AG04449 (cell line): ENCODE measurements at regions not wholly inside any gene's neighbourhood (a gene's known extent, or its start where the extent isn't known, plus 50 kb on each side); places are given as distances from the start of the nearest gene placed in this dataset.

Experiments
- CTCF ChIA-PET: fragments of 350-600 bp; formaldehyde crosslinking; extraction: SDS; loops from one replicate; lab custom pipeline; 2021; ENCODE audit warnings: antibody characterized with exemption; lab: Yijun Ruan, JAX
- POLR2A ChIA-PET: fragments of 400-600, 350-600 bp; formaldehyde crosslinking; extraction: SDS; loops from one replicate; lab custom pipeline; 2020; ENCODE audit warnings: antibody characterized with exemption, inconsistent platforms; lab: Yijun Ruan, JAX
- DNase-seq: peaks from one replicate; pipeline ENCODE4 v3.0.0-alpha.2; 2010; ENCODE audit warnings: low read depth, low spot score
- H3K4me3 ChIP-seq: 2 replicates; pipeline ENCODE4 v1.5.1; 2011; ENCODE audit warnings: low read depth, mild to moderate bottlenecking, control low read depth, low read length
- TF ChIP-seq, protein P1 (sequence below): IDR thresholded peaks from one replicate; pipeline ENCODE4 v1.5.1; 2011; ENCODE audit warnings: mild to moderate bottlenecking, moderate library complexity, low read length, control low read depth, inconsistent platforms; ENCODE audit not compliant: insufficient read depth; ENCODE audit errors: missing control alignments

DNA sequence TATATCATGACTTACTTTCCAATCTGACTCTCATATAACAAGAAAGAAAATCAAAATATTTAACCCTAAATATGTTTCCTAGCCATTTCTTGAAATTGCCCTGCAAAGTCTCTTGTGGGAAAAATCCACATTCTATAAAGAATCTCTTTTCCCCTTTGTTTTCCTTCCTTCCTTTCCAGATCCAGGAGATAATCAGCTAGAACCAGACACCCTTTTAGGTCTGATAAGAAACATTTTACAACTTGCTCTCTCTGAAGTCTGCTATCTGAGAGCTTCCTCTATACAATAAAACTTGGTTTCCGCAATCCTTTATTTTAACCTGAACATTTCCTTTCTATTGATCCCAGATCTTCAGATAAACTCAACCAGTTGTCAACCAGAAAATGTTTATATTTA, 100.5 kb upstream of the RNU6-1 start:
- ChIA-PET POLR2A (no interaction called here), CTCF (no interaction called here)
- no peak overlapping the region for H3K4me3 ChIP-seq
- TF ChIP-seq, protein P1, sequence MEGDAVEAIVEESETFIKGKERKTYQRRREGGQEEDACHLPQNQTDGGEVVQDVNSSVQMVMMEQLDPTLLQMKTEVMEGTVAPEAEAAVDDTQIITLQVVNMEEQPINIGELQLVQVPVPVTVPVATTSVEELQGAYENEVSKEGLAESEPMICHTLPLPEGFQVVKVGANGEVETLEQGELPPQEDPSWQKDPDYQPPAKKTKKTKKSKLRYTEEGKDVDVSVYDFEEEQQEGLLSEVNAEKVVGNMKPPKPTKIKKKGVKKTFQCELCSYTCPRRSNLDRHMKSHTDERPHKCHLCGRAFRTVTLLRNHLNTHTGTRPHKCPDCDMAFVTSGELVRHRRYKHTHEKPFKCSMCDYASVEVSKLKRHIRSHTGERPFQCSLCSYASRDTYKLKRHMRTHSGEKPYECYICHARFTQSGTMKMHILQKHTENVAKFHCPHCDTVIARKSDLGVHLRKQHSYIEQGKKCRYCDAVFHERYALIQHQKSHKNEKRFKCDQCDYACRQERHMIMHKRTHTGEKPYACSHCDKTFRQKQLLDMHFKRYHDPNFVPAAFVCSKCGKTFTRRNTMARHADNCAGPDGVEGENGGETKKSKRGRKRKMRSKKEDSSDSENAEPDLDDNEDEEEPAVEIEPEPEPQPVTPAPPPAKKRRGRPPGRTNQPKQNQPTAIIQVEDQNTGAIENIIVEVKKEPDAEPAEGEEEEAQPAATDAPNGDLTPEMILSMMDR: no peak
- DNase-seq: no peak

GRCh38 chr15:67941648-67942310, 101.9 kb upstream of the RNU6-1 start:
- no peak overlapping the region for H3K4me3 ChIP-seq
- CTCF ChIA-PET: no interaction called here
- POLR2A ChIA-PET: no interaction called here
- TF ChIP-seq, protein P1: no peak
- DNase-seq: no peak

DNA sequence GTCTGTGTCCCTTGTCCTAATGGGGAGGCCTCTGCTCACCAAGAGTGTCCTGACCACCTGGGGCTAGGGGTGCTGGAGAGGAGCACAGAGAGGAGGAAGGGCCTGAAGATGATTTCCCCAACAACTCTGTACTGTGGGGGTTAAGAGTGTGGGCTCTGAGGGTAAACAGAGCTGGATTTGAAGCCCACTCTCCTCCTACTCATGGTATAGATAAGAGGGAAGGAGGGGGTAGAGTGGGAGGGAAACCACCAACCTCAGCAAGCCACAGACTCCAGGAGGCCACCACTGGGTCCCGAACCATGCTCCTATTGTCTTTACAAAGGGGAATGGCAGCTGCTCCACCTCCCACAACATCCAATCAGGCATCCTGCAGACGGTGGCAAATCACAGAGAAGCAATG, 103.6 kb upstream of the RNU6-1 start:
- POLR2A ChIA-PET: no interaction called here
- TF ChIP-seq, protein P1: no peak
- no peak overlapping the region for H3K4me3 ChIP-seq
- DNase-seq: no peak
- CTCF ChIA-PET: no interaction called here

DNA sequence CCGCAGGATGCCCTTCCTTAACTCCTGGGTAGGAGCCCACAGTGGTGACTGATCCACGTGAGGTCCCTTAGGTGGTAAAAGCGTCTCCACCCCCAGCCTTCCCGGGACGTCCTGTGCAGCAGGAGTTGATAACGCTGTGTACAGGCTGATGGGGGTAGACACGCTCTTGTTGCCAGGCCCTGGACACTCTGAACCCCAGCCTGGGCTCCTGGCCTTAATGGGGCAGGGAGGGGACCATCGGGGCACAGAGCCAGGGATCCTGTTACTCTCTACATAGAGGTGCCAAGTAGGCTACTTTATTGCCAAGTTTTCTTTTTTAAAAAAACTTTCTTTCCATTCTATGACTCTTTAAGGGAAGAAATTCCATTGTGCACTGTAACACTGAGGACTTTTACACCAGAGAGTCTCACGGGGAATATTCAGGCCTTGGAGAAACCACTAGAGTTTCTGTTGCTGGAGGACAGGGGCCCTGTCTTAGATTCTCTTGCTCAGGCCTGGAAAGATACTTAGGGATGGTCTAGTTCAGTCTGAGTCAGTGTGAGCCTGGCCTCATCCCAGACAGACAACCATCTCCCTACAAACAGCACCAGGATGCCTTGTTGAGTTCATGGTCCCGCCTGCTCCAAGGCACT, 104.3 kb upstream of the RNU6-1 start:
- no peak overlapping the region for H3K4me3 ChIP-seq
- TF ChIP-seq, protein P1: no peak
- no peak for DNase-seq
- POLR2A ChIA-PET: no interaction called here
- CTCF ChIA-PET: no interaction called here

- ChIA-PET POLR2A (no interaction called here), CTCF (no interaction called here)
- TF ChIP-seq, protein P1: no peak
- no peak for DNase-seq
- H3K4me3 ChIP-seq: no peak overlapping the region
Measured at GRCh38 chr15:67945131-67945530, 105.3 kb upstream of the RNU6-1 start.

DNA sequence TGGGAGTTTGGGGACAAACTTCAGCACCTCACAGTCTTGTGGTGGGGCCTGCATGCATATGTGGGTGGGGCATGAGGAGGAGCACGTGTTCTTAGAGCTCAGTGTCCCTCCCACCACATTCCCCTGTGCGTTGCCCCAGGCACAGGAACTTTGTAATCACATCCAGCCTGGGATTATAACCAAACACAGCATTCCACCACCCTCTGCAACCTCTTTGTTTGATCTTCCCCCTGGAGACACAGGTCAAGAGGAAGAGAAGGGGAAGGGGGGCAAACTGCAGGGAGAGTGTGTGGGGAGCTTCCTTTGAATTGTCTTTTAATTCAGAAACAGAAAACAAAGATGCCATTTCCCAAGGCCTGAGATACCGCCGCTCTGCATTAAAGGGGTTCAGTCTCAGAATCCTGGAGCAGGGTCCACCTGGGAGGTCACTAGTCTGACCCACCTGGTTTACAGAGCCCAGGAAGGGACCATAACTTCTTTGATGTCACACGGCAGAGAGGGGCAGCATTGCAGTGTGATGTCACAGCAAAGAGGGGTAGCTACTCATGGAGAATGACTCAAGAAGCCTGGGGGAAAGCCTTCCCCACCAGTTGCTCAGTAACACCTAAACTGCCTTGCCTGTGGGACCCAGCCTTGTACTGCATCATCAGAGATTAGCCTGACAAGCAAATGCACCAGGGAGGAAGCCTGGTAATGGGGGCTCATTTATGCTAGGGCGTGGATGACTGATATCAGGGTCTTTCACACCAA, 106.3 kb upstream of the RNU6-1 start:
- DNase-seq: no peak
- no peak overlapping the region for H3K4me3 ChIP-seq
- POLR2A ChIA-PET: no interaction called here
- TF ChIP-seq, protein P1: no peak
- CTCF ChIA-PET: interaction anchor here (0.6 kb wide), 1 partner anchor 11 kb away, joined by 3 read pairs; no protein-coding TSS in a partner anchor
